GM12875 (cell line): ENCODE measurements at regions not wholly inside any gene's neighbourhood (a gene's known extent, or its start where the extent isn't known, plus 50 kb on each side); places are given as distances from the start of the nearest gene placed in this dataset.

ENCODE experiments used
- H3K4me3 ChIP-seq: one replicate; pipeline ENCODE4 v1.5.1; 2011; ENCODE audit warnings: low read depth, low read length, control low read depth
- CTCF ChIP-seq: IDR thresholded peaks from 2 replicates; pipeline ENCODE4 v1.5.1; 2011; ENCODE audit warnings: low read depth, mild to moderate bottlenecking, control low read depth, inconsistent platforms, low read length, moderate library complexity, borderline replicate concordance; ENCODE audit not compliant: insufficient read depth

- H3K4me3 ChIP-seq: no peak overlapping the region
- no peak for TF ChIP-seq CTCF
Measured at GRCh38 chr6:125365230-125365629, 63.5 kb upstream of the HDDC2 start.

- no peak overlapping the region for H3K4me3 ChIP-seq
- TF ChIP-seq CTCF: no peak
Measured at GRCh38 chr6:125367036-125367782, 65.4 kb upstream of the HDDC2 start.

- TF ChIP-seq CTCF: no peak
- no peak overlapping the region for H3K4me3 ChIP-seq
Measured at GRCh38 chr6:125370343-125370742, 68.6 kb upstream of the HDDC2 start.

DNA sequence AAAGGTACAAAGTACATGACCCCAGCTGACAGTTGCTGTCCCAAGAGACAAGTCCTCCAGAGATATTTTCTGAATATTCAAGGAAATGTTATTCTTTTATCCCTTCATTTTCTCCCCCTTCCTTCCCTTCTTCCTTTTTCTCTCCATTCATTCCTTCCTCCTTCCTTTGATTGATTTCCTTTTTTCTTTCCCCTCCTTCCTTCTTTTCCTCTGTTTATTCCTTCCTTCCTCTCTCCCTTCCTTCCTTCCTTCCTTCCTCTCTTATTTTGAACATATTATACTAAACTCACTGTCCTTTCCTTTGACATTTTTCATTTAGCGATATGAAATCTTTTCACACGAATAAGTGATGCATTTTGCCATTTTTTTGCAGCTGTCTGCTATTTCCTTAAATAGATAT lies 73.2 kb upstream of the HDDC2 start:
- no peak overlapping the region for H3K4me3 ChIP-seq
- no peak for TF ChIP-seq CTCF

- TF ChIP-seq CTCF: no peak
- no peak overlapping the region for H3K4me3 ChIP-seq
Measured at GRCh38 chr6:125375821-125376220, 74.1 kb upstream of the HDDC2 start.

DNA sequence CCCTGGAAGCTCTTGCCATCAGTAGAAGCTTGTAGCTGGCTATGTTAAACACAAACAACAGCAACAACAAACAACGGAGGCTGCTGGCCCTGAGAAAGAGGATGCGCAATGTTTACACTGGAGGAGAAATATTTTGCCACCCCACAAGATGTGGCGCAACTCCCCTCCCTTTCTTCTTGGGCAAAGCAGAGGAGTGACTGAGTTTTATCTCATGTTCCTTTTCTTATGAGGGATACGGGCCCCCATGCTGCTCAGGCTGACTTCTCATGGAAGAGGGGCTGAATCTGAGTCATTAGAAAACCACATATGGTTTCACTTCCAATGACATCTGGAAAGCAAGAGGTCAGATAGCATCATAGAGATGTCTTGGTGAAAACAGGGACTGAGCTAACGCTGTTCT lies 75.9 kb upstream of the HDDC2 start:
- no peak for TF ChIP-seq CTCF
- H3K4me3 ChIP-seq: no peak overlapping the region

GRCh38 chr6:125379174-125379573 lies 77.4 kb upstream of the HDDC2 start:
- no peak for TF ChIP-seq CTCF
- H3K4me3 ChIP-seq: no peak overlapping the region
